IMR-90 (cell line): ENCODE measurements at regions not wholly inside any gene's neighbourhood (a gene's known extent, or its start where the extent isn't known, plus 50 kb on each side); places are given as distances from the start of the nearest gene placed in this dataset.

Experiments
- CTCF ChIP-seq: conservative IDR thresholded peaks from 2 replicates; pipeline ENCODE4 v1.5.1; 2012; ENCODE audit warnings: mild to moderate bottlenecking, low read depth, low read length, improper control_type of control experiment
- FOS ChIP-seq: fragments of 150-350 bp; IDR thresholded peaks from 2 replicates; pipeline ENCODE4 v1.6.1; 2016; ENCODE audit warnings: low read depth, low read length
- MAFK ChIP-seq: IDR thresholded peaks from 2 replicates; pipeline ENCODE4 v1.6.1; 2012; ENCODE audit warnings: low read depth, low read length, improper control_type of control experiment
- POLR2A ChIP-seq: IDR thresholded peaks from 2 replicates; pipeline ENCODE4 v1.6.1; 2012; ENCODE audit warnings: mild to moderate bottlenecking, low read depth, low read length

- TF ChIP-seq FOS (no peak), CTCF (no peak), POLR2A (no peak), MAFK (no peak)
Observed at GRCh38 chr10:59505926-59506325, 143.6 kb upstream of the FAM13C start.
